ENCODE measurements at regions not wholly inside any gene's neighbourhood (a gene's known extent, or its start where the extent isn't known, plus 50 kb on each side); places are given as distances from the start of the nearest gene placed in this dataset.

DNA sequence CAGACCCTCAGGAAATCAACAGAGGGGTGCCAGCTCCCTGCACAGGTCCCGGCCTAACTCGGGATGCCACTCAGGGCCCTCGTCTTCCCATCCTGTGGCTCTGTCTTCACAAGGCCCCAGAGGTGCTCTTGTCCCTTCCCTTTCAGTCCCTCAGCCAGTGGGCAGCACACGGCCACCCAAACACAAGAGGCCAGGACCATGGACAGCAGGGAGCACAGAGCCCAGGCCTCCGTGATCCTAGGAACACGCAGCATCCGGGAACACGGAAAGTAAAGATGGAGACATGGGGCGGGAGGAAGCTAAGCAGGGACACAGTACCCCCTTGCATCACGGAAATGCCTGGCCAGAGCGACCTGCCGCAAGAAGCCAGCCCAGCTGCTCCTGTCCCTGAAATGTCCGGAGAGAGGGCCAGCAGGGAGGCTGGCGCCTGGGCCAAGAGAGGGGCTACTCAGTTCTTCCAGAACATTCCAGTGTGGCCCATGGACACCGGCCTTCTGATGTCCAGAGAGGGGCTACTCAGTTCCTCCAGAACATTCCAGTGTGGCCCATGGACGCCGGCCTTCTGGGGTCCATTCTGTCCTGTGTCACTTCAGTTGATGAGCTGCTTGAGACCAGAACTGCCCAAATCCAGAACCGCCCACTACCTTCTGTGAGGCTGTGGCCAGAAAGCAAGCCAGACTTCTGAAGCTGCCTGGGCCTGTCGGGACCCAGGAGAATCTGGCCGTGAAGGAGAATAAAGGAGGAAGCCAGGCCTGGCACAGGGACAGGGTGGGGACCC, 274.0 kb downstream of the BRD1 start:
- no peak for ATAC-seq
- no peak for TF ChIP-seq ZFP3 (CRISPR knock-in tag; IDR thresholded peaks at IDR 0.05)
- no peak for TF ChIP-seq ARNTL (CRISPR knock-in tag; IDR thresholded peaks at IDR 0.05; ENCODE audit: borderline replicate concordance, low read depth)
- TF ChIP-seq, protein P1, sequence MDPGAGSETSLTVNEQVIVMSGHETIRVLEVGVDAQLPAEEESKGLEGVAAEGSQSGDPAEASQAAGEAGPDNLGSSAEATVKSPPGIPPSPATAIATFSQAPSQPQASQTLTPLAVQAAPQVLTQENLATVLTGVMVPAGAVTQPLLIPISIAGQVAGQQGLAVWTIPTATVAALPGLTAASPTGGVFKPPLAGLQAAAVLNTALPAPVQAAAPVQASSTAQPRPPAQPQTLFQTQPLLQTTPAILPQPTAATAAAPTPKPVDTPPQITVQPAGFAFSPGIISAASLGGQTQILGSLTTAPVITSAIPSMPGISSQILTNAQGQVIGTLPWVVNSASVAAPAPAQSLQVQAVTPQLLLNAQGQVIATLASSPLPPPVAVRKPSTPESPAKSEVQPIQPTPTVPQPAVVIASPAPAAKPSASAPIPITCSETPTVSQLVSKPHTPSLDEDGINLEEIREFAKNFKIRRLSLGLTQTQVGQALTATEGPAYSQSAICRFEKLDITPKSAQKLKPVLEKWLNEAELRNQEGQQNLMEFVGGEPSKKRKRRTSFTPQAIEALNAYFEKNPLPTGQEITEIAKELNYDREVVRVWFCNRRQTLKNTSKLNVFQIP (CRISPR knock-in tag; IDR thresholded peaks at IDR 0.05; ENCODE audit: borderline replicate concordance, low read depth): no peak
- TF ChIP-seq RARB (CRISPR knock-in tag; IDR thresholded peaks at IDR 0.05): no peak

DNA sequence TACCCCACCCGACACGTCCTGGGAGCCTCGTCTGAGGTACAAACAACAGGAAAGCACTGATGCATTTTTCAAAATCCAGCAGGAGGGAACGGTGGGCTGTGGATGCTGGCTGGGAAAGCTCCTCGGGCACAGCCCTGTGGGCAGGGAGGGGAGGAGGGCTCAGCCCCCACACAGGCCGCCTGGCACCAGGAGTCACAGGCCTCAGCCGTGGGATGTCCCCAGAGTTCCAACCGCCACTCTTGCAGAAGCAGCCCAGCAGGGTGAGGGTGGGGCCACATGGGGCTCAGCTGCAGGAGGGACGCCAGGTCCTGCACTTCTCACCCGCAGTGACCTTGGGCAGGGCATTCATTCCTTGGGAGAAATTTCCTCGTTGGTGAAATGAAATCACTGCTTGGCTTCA, 274.6 kb downstream of the BRD1 start:
- ATAC-seq: no peak
- TF ChIP-seq TSHZ2 (CRISPR knock-in tag; IDR thresholded peaks at IDR 0.05) (no peak), OSR1 (CRISPR knock-in tag; IDR thresholded peaks at IDR 0.05) (no peak)

- no peak for ATAC-seq
Measured at GRCh38 chr22:49551897-49552614, 275.6 kb downstream of the BRD1 start.

GRCh38 chr22:49551446-49551845, 276.2 kb downstream of the BRD1 start:
- ATAC-seq: no peak
- TF ChIP-seq TSHZ2 (CRISPR knock-in tag; IDR thresholded peaks at IDR 0.05) (no peak), ZFP30 (CRISPR knock-in tag; IDR thresholded peaks at IDR 0.05) (no peak), ZFP3 (CRISPR knock-in tag; IDR thresholded peaks at IDR 0.05) (no peak), SNAI2 (CRISPR knock-in tag; IDR thresholded peaks at IDR 0.05) (no peak), CSDC2 (CRISPR knock-in tag; IDR thresholded peaks at IDR 0.05) (no peak), BACH2 (CRISPR knock-in tag; IDR thresholded peaks at IDR 0.05; ENCODE audit: borderline replicate concordance) (no peak)
- TF ChIP-seq, protein P1 (CRISPR knock-in tag; IDR thresholded peaks at IDR 0.05; ENCODE audit: borderline replicate concordance, low read depth): no peak
- TF ChIP-seq, protein P2, sequence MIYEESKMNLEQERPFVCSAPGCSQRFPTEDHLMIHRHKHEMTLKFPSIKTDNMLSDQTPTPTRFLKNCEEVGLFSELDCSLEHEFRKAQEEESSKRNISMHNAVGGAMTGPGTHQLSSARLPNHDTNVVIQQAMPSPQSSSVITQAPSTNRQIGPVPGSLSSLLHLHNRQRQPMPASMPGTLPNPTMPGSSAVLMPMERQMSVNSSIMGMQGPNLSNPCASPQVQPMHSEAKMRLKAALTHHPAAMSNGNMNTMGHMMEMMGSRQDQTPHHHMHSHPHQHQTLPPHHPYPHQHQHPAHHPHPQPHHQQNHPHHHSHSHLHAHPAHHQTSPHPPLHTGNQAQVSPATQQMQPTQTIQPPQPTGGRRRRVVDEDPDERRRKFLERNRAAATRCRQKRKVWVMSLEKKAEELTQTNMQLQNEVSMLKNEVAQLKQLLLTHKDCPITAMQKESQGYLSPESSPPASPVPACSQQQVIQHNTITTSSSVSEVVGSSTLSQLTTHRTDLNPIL (CRISPR knock-in tag; IDR thresholded peaks at IDR 0.05; ENCODE audit: low read depth): no peak

More at GRCh38 chr22:49551897-49552614, 275.6 kb downstream of the BRD1 start:
- TF ChIP-seq, protein P3, sequence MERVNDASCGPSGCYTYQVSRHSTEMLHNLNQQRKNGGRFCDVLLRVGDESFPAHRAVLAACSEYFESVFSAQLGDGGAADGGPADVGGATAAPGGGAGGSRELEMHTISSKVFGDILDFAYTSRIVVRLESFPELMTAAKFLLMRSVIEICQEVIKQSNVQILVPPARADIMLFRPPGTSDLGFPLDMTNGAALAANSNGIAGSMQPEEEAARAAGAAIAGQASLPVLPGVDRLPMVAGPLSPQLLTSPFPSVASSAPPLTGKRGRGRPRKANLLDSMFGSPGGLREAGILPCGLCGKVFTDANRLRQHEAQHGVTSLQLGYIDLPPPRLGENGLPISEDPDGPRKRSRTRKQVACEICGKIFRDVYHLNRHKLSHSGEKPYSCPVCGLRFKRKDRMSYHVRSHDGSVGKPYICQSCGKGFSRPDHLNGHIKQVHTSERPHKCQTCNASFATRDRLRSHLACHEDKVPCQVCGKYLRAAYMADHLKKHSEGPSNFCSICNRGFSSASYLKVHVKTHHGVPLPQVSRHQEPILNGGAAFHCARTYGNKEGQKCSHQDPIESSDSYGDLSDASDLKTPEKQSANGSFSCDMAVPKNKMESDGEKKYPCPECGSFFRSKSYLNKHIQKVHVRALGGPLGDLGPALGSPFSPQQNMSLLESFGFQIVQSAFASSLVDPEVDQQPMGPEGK (CRISPR knock-in tag; IDR thresholded peaks at IDR 0.05; ENCODE audit: borderline replicate concordance): no peak
- TF ChIP-seq CSRNP3 (CRISPR knock-in tag; IDR thresholded peaks at IDR 0.05) (no peak), ISL1 (CRISPR knock-in tag; IDR thresholded peaks at IDR 0.05) (no peak)

All from SK-N-SH treated with all-trans-retinoic acid at 6 μM for 48 hours (cell line).